ENCODE measurements at regions not wholly inside any gene's neighbourhood (a gene's known extent, or its start where the extent isn't known, plus 50 kb on each side); places are given as distances from the start of the nearest gene placed in this dataset.

- no peak for DNase-seq
- Mint-ChIP-seq H3K36me3 (ENCODE audit: low read depth) (no peaks in the 10 kb centered on the region), H3K4me1 (ENCODE audit: low read depth) (no peaks in the 10 kb centered on the region), H3K27me3 (ENCODE audit: low read depth) (no peaks in the 10 kb centered on the region), H3K4me3 (no peak overlapping the region), H3K27ac (no peak overlapping the region), H3K9me3 (ENCODE audit: insufficient read depth) (no peaks in the 10 kb centered on the region)
- CTCF ChIA-PET, result no interaction called here
- no peak for ATAC-seq
- POLR2A ChIA-PET, result no interaction called here
Measured at GRCh38 chrY:8536277-8536676, 801.0 kb upstream of the TSPY4 start.

GRCh38 chrY:8541306-8541705 is 796.0 kb upstream of the TSPY4 start:
- H3K27ac Mint-ChIP-seq, result no peak overlapping the region
- no peaks in the 10 kb centered on the region for H3K9me3 Mint-ChIP-seq (ENCODE audit: insufficient read depth)
- ChIA-PET POLR2A (no interaction called here), CTCF (no interaction called here)
- H3K4me1 Mint-ChIP-seq (ENCODE audit: low read depth), result no peaks in the 10 kb centered on the region
- DNase-seq (no peak), ATAC-seq (no peak)
- H3K36me3 Mint-ChIP-seq (ENCODE audit: low read depth), result no peaks in the 10 kb centered on the region
- no peaks in the 10 kb centered on the region for H3K27me3 Mint-ChIP-seq (ENCODE audit: low read depth)
- no peak overlapping the region for H3K4me3 Mint-ChIP-seq

GRCh38 chrY:8544715-8545114 is 792.5 kb upstream of the TSPY4 start:
- ATAC-seq, result no peak
- POLR2A ChIA-PET, result no interaction called here
- no peak for DNase-seq
- H3K4me3 Mint-ChIP-seq, result no peak overlapping the region
- H3K27me3 Mint-ChIP-seq (ENCODE audit: low read depth), result no peaks in the 10 kb centered on the region
- H3K36me3 Mint-ChIP-seq (ENCODE audit: low read depth), result no peaks in the 10 kb centered on the region
- no peaks in the 10 kb centered on the region for H3K4me1 Mint-ChIP-seq (ENCODE audit: low read depth)
- no peaks in the 10 kb centered on the region for H3K9me3 Mint-ChIP-seq (ENCODE audit: insufficient read depth)
- CTCF ChIA-PET, result no interaction called here
- H3K27ac Mint-ChIP-seq, result no peak overlapping the region

GRCh38 chrY:8547931-8548330 is 789.3 kb upstream of the TSPY4 start:
- Mint-ChIP-seq H3K4me3 (no peak overlapping the region), H3K9me3 (ENCODE audit: insufficient read depth) (no peaks in the 10 kb centered on the region), H3K27ac (no peak overlapping the region), H3K4me1 (ENCODE audit: low read depth) (no peaks in the 10 kb centered on the region), H3K27me3 (ENCODE audit: low read depth) (no peaks in the 10 kb centered on the region), H3K36me3 (ENCODE audit: low read depth) (no peaks in the 10 kb centered on the region)
- CTCF ChIA-PET, result no interaction called here
- POLR2A ChIA-PET, result no interaction called here
- ATAC-seq (no peak), DNase-seq (no peak)

- POLR2A ChIA-PET, result no interaction called here
- H3K27me3 Mint-ChIP-seq (ENCODE audit: low read depth), result no peaks in the 10 kb centered on the region
- H3K9me3 Mint-ChIP-seq (ENCODE audit: insufficient read depth), result no peaks in the 10 kb centered on the region
- H3K27ac Mint-ChIP-seq, result no peak overlapping the region
- no peaks in the 10 kb centered on the region for H3K4me1 Mint-ChIP-seq (ENCODE audit: low read depth)
- H3K4me3 Mint-ChIP-seq, result no peak overlapping the region
- H3K36me3 Mint-ChIP-seq (ENCODE audit: low read depth), result no peaks in the 10 kb centered on the region
- CTCF ChIA-PET, result no interaction called here
- ATAC-seq (no peak), DNase-seq (no peak)
Measured at GRCh38 chrY:8551323-8551722, 785.9 kb upstream of the TSPY4 start.

GRCh38 chrY:8552168-8552805 is 785.0 kb upstream of the TSPY4 start:
- Mint-ChIP-seq H3K4me3 (no peak overlapping the region), H3K27me3 (ENCODE audit: low read depth) (no peaks in the 10 kb centered on the region), H3K27ac (no peak overlapping the region), H3K36me3 (ENCODE audit: low read depth) (no peaks in the 10 kb centered on the region), H3K9me3 (ENCODE audit: insufficient read depth) (no peaks in the 10 kb centered on the region), H3K4me1 (ENCODE audit: low read depth) (no peaks in the 10 kb centered on the region)
- ChIA-PET POLR2A (no interaction called here), CTCF (no interaction called here)
- no peak for DNase-seq
- no peak for ATAC-seq

GRCh38 chrY:8553614-8554013 is 783.6 kb upstream of the TSPY4 start:
- H3K4me3 Mint-ChIP-seq, result no peak overlapping the region
- H3K9me3 Mint-ChIP-seq (ENCODE audit: insufficient read depth), result no peaks in the 10 kb centered on the region
- CTCF ChIA-PET, result no interaction called here
- no peak for ATAC-seq
- no peak overlapping the region for H3K27ac Mint-ChIP-seq
- H3K4me1 Mint-ChIP-seq (ENCODE audit: low read depth), result no peaks in the 10 kb centered on the region
- no peaks in the 10 kb centered on the region for H3K36me3 Mint-ChIP-seq (ENCODE audit: low read depth)
- POLR2A ChIA-PET, result no interaction called here
- no peak for DNase-seq
- no peaks in the 10 kb centered on the region for H3K27me3 Mint-ChIP-seq (ENCODE audit: low read depth)

GRCh38 chrY:8561385-8561784 is 775.9 kb upstream of the TSPY4 start:
- POLR2A ChIA-PET, result no interaction called here

GRCh38 chrY:8562456-8563090 is 774.7 kb upstream of the TSPY4 start:
- ATAC-seq (no peak), DNase-seq (no peak)
- POLR2A ChIA-PET, result no interaction called here
- Mint-ChIP-seq H3K27me3 (ENCODE audit: low read depth) (no peaks in the 10 kb centered on the region), H3K36me3 (ENCODE audit: low read depth) (no peaks in the 10 kb centered on the region), H3K4me3 (no peak overlapping the region), H3K4me1 (ENCODE audit: low read depth) (no peaks in the 10 kb centered on the region), H3K9me3 (ENCODE audit: insufficient read depth) (no peaks in the 10 kb centered on the region), H3K27ac (no peak overlapping the region)
- CTCF ChIA-PET, result no interaction called here

More at GRCh38 chrY:8561385-8561784, 775.9 kb upstream of the TSPY4 start:
- CTCF ChIA-PET, result no interaction called here
- DNase-seq (no peak), ATAC-seq (no peak)
- Mint-ChIP-seq H3K4me3 (no peak overlapping the region), H3K4me1 (ENCODE audit: low read depth) (no peaks in the 10 kb centered on the region), H3K9me3 (ENCODE audit: insufficient read depth) (no peaks in the 10 kb centered on the region), H3K27ac (no peak overlapping the region), H3K36me3 (ENCODE audit: low read depth) (no peaks in the 10 kb centered on the region), H3K27me3 (ENCODE audit: low read depth) (no peaks in the 10 kb centered on the region)

- CTCF ChIA-PET, result no interaction called here
- no peaks in the 10 kb centered on the region for H3K27me3 Mint-ChIP-seq (ENCODE audit: low read depth)
- POLR2A ChIA-PET, result no interaction called here
- no peak for ATAC-seq
- H3K27ac Mint-ChIP-seq, result no peak overlapping the region
- H3K36me3 Mint-ChIP-seq (ENCODE audit: low read depth), result no peaks in the 10 kb centered on the region
- H3K4me3 Mint-ChIP-seq, result no peak overlapping the region
- H3K4me1 Mint-ChIP-seq (ENCODE audit: low read depth), result no peaks in the 10 kb centered on the region
- no peak for DNase-seq
- H3K9me3 Mint-ChIP-seq (ENCODE audit: insufficient read depth), result no peaks in the 10 kb centered on the region
Measured at GRCh38 chrY:8564421-8564820, 772.8 kb upstream of the TSPY4 start.

GRCh38 chrY:8566198-8566597 is 771.1 kb upstream of the TSPY4 start:
- ATAC-seq, result no peak
- Mint-ChIP-seq H3K4me3 (no peak overlapping the region), H3K27ac (no peak overlapping the region), H3K36me3 (ENCODE audit: low read depth) (no peaks in the 10 kb centered on the region), H3K4me1 (ENCODE audit: low read depth) (no peaks in the 10 kb centered on the region), H3K9me3 (ENCODE audit: insufficient read depth) (no peaks in the 10 kb centered on the region), H3K27me3 (ENCODE audit: low read depth) (no peaks in the 10 kb centered on the region)
- no peak for DNase-seq
- CTCF ChIA-PET, result no interaction called here
- POLR2A ChIA-PET, result no interaction called here

GRCh38 chrY:8570384-8570783 is 766.9 kb upstream of the TSPY4 start:
- CTCF ChIA-PET, result no interaction called here

GRCh38 chrY:8572916-8573315 is 764.3 kb upstream of the TSPY4 start:
- no peak for ATAC-seq
- POLR2A ChIA-PET, result no interaction called here
- H3K4me3 Mint-ChIP-seq, result no peak overlapping the region
- H3K27me3 Mint-ChIP-seq (ENCODE audit: low read depth), result no peaks in the 10 kb centered on the region
- DNase-seq, result no peak
- H3K27ac Mint-ChIP-seq, result no peak overlapping the region
- H3K36me3 Mint-ChIP-seq (ENCODE audit: low read depth), result no peaks in the 10 kb centered on the region
- CTCF ChIA-PET, result no interaction called here
- no peaks in the 10 kb centered on the region for H3K9me3 Mint-ChIP-seq (ENCODE audit: insufficient read depth)
- H3K4me1 Mint-ChIP-seq (ENCODE audit: low read depth), result no peaks in the 10 kb centered on the region

More at GRCh38 chrY:8570384-8570783, 766.9 kb upstream of the TSPY4 start:
- no peak for ATAC-seq
- POLR2A ChIA-PET, result no interaction called here
- H3K4me1 Mint-ChIP-seq (ENCODE audit: low read depth), result no peaks in the 10 kb centered on the region
- DNase-seq, result no peak
- no peak overlapping the region for H3K4me3 Mint-ChIP-seq
- H3K27me3 Mint-ChIP-seq (ENCODE audit: low read depth), result no peaks in the 10 kb centered on the region
- H3K36me3 Mint-ChIP-seq (ENCODE audit: low read depth), result no peaks in the 10 kb centered on the region
- no peaks in the 10 kb centered on the region for H3K9me3 Mint-ChIP-seq (ENCODE audit: insufficient read depth)
- H3K27ac Mint-ChIP-seq, result no peak overlapping the region

Measured in activated CD8-positive, alpha-beta T cell treated with anti-CD3 and anti-CD28 coated beads, Interleukin-2, amount 10 ng/mL, durations not matched to agents 7 days and 5 days (primary cell).